Femur (tissue), 1 donor: ENCODE measurements at regions not wholly inside any gene's neighbourhood (a gene's known extent, or its start where the extent isn't known, plus 50 kb on each side); places are given as distances from the start of the nearest gene placed in this dataset.
"Not testable (repeated sequence)": the region's sequence is repeated elsewhere in the genome, so short reads cannot be mapped to it uniquely, and the experiment has no call there.

ENCODE experiments used
- DNase-seq: peaks from one replicate; pipeline ENCODE4 v3.0.0-alpha.2; 2017

DNA sequence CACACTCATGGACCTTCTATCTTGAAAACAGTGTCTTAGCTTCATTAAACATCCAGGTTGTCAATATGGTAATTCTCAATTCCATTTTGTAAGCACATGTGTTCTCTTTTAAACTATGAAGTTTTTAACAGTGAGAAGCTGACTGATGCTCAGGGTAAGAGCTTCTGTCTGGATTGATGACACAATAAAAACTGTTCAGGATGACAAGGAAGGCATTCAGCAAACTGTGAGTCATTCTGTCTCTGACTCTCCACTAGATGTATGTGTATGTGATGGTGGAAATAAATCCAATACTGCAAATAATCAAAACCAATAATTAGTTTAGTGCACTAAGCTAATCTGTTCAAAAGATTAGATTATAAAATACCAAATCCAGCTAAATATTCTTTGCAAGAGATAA is 115.3 kb upstream of the ARX start:
- no peak for DNase-seq

- no peak for DNase-seq
Observed at GRCh38 chrX:25130619-25131018, 114.9 kb upstream of the ARX start.

DNA sequence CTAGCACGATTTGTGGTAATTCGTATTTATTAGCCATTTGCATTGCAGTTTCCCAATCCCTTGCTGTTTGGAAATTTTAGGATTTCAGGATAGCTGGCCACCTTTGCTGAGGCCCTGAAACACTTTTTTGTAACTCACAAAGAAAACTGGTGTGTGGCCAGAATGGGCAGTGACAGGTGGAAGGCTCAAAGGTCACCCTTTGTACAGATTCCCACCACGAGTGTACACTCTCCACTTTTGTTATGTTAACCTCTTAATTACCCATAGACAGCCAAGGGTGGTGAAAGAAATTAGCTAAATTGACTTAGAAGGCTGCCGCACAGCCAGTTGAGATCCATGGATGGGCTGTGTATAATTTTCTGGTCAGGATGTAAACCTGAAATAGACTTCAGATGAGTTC is 109.7 kb upstream of the ARX start:
- no peak for DNase-seq

GRCh38 chrX:25124391-25124790 is 108.6 kb upstream of the ARX start:
- DNase-seq = no peak

DNA sequence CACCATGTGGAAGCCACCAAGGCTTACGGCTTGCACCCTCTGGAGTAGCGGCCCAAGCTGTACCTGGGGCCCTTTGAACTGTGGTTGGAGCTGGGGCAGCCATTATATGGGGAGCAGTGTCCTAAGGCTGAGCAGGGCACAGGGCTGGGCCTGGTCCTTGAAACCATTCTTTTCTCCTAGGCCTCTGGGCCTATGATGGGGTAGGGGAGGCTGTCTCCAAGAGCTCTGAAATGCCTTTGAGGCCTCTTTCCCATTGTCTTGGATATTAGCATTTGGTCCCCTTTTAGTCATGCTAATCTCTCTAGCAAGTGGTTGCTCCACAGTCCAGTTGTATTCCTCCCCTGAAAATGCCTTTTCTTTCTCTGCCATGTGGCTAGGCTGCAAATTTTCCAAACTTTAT is 96.4 kb upstream of the ARX start:
- DNase-seq = no peak

DNA sequence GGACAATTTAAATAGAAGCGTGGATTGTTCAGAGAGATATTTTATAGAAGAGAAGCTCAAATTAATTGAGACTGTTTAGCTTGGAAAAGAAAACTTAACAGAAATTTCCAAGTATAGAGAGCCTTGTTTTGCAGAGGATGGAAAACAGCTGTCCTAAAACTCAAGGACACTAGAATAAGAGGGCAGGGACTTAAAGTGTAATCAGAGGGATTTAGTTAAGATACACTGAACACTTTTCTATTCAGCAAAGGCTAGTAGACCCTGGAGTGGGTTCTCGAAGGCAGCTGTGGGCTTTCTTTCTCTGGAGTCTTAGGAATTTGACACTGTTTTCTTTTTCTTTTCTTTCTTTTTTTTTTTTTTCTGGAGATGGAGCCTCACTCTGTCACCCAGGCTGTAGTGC is 92.7 kb upstream of the ARX start:
- no peak for DNase-seq

DNA sequence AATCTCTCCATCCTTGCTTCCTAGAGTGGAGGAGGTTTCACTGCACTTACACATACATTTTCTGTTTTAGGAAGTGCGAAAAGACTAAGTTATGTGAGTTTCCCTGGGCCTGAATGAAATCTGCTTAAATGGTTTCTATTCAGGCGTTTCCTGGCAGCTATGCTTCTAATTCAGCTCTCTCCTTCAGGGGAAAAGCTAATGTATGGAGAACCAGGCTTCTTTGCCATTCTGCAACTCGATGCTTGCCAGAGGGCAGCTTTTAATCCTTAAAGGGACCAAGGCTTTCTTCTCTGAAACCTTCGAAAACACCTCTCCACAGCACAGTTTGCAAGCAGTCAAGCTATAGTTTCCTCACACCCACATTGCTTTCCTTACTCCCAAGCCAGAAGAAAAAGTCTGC is 89.5 kb upstream of the ARX start:
- no peak for DNase-seq

GRCh38 chrX:25096522-25097045 is 80.8 kb upstream of the ARX start:
- no peak for DNase-seq

GRCh38 chrX:25091152-25091551 is 75.4 kb upstream of the ARX start:
- not testable (repeated sequence) for DNase-seq

DNA sequence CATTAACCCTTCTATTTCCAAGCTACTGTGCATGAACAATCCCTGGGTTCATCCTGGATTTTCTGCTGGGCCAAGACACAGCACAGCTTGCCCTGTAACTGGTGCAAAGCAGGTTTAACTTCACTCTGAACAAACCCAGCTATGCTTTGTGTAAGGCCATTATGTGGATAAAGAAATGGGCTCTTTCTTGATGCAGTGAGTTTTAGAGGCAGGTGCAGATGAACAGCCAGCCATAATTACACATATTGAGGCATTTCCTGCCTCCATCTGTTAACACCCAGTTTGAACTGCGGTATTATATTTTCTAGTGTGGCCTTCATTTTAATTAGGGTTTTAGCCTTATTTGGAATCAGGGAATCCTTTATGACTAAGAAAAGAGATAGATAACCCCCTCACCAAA is 68.7 kb upstream of the ARX start:
- DNase-seq = no peak

- DNase-seq = no peak
Observed at GRCh38 chrX:25083661-25084060, 67.9 kb upstream of the ARX start.

DNA sequence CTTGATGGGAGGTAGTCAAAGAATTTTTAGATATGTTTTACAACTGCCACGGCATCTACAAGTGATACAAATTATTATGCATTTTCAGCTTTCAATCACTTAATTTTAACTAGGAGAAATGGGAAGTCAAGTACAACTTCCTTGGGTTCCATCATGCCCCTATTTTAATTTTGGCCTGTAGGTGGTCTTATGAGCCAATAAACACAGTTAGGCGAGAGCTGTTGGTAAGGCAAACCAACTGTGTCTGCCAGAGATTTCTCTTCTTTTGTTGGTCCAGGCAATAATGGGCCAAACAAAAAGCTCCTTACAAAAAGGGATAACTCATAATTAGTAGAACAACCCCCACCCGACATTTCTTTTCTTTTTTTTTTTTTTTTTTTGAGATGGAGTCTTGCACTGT is 63.3 kb upstream of the ARX start:
- DNase-seq = no peak

- no peak for DNase-seq
Observed at GRCh38 chrX:25076941-25077500, 61.3 kb upstream of the ARX start.

GRCh38 chrX:25072247-25072646 is 56.5 kb upstream of the ARX start:
- no peak for DNase-seq

- DNase-seq = no peak
Observed at GRCh38 chrX:25070038-25070437, 54.3 kb upstream of the ARX start.

DNA sequence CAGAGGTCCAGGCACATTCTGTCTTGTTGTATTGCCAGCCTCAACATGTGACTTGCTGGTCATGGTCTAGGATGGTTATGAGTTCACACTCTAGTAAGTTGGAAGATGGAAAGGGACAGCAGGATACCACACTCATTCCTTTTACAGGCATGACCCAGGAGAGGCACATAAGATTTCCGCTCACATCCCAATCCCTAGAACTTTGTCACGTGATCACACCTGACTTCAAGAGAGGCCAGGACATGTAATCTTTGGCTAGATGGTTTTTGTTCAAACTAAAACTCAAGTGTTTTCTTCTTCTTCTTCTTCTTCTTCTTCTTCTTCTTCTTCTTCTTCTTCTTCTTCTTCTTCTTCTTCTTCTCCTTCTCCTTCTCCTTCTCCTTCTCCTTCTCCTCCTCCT is 53.4 kb upstream of the ARX start:
- DNase-seq = no peak

- DNase-seq = no peak
Observed at GRCh38 chrX:25068340-25068739, 52.6 kb upstream of the ARX start.

GRCh38 chrX:25067271-25068172 is 51.8 kb upstream of the ARX start:
- DNase-seq = no peak

GRCh38 chrX:25066131-25066530 is 50.4 kb upstream of the ARX start:
- DNase-seq = no peak
